ENCODE measurements at regions not wholly inside any gene's neighbourhood (a gene's known extent, or its start where the extent isn't known, plus 50 kb on each side); places are given as distances from the start of the nearest gene placed in this dataset.

GRCh38 chr13:85661675-85662074 is 137.5 kb downstream of the SLITRK6 start:
- TF ChIP-seq EZH2 (IDR thresholded peaks at IDR 0.05): no peak
- TF ChIP-seq, protein P1, sequence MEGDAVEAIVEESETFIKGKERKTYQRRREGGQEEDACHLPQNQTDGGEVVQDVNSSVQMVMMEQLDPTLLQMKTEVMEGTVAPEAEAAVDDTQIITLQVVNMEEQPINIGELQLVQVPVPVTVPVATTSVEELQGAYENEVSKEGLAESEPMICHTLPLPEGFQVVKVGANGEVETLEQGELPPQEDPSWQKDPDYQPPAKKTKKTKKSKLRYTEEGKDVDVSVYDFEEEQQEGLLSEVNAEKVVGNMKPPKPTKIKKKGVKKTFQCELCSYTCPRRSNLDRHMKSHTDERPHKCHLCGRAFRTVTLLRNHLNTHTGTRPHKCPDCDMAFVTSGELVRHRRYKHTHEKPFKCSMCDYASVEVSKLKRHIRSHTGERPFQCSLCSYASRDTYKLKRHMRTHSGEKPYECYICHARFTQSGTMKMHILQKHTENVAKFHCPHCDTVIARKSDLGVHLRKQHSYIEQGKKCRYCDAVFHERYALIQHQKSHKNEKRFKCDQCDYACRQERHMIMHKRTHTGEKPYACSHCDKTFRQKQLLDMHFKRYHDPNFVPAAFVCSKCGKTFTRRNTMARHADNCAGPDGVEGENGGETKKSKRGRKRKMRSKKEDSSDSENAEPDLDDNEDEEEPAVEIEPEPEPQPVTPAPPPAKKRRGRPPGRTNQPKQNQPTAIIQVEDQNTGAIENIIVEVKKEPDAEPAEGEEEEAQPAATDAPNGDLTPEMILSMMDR (IDR thresholded peaks at IDR 0.05): no peak
